ENCODE measurements at regions not wholly inside any gene's neighbourhood (a gene's known extent, or its start where the extent isn't known, plus 50 kb on each side); places are given as distances from the start of the nearest gene placed in this dataset.

GRCh38 chr15:98421419-98422129, 226.8 kb upstream of the IGF1R start:
- DNase-seq, result no peak

GRCh38 chr15:98422130-98422478, 226.2 kb upstream of the IGF1R start:
- DNase-seq, result no peak

- DNase-seq, result no peak
Observed at GRCh38 chr15:98425173-98425572, 223.2 kb upstream of the IGF1R start.

- no peak for DNase-seq
Observed at GRCh38 chr15:98427321-98427720, 221.0 kb upstream of the IGF1R start.

GRCh38 chr15:98428253-98428989, 219.9 kb upstream of the IGF1R start:
- no peak for DNase-seq

- no peak for DNase-seq
Observed at GRCh38 chr15:98431171-98431570, 217.2 kb upstream of the IGF1R start.

GRCh38 chr15:98433346-98433745, 215.0 kb upstream of the IGF1R start:
- no peak for DNase-seq

GRCh38 chr15:98433856-98434255, 214.5 kb upstream of the IGF1R start:
- no peak for DNase-seq

GRCh38 chr15:98437752-98438151, 210.6 kb upstream of the IGF1R start:
- no peak for DNase-seq

GRCh38 chr15:98438326-98438725, 210.0 kb upstream of the IGF1R start:
- DNase-seq, result no peak

- no peak for DNase-seq
Observed at GRCh38 chr15:98438907-98439306, 209.4 kb upstream of the IGF1R start.

GRCh38 chr15:98439523-98439942, 208.8 kb upstream of the IGF1R start:
- no peak for DNase-seq

- no peak for DNase-seq
Observed at GRCh38 chr15:98440917-98441316, 207.4 kb upstream of the IGF1R start.

GRCh38 chr15:98441599-98441998, 206.7 kb upstream of the IGF1R start:
- no peak for DNase-seq

- DNase-seq, result no peak
Observed at GRCh38 chr15:98442379-98442833, 205.9 kb upstream of the IGF1R start.

GRCh38 chr15:98442901-98443300, 205.4 kb upstream of the IGF1R start:
- no peak for DNase-seq

GRCh38 chr15:98443526-98443925, 204.8 kb upstream of the IGF1R start:
- no peak for DNase-seq

- DNase-seq, result no peak
Observed at GRCh38 chr15:98444138-98444537, 204.2 kb upstream of the IGF1R start.

- DNase-seq, result no peak
Observed at GRCh38 chr15:98445315-98445714, 203.0 kb upstream of the IGF1R start.

- no peak for DNase-seq
Observed at GRCh38 chr15:98446083-98446482, 202.3 kb upstream of the IGF1R start.

GRCh38 chr15:98447069-98447468, 201.3 kb upstream of the IGF1R start:
- DNase-seq, result no peak

GRCh38 chr15:98451236-98451635, 197.1 kb upstream of the IGF1R start:
- DNase-seq, result no peak

GRCh38 chr15:98452238-98452637, 196.1 kb upstream of the IGF1R start:
- DNase-seq, result no peak

GRCh38 chr15:98455904-98456303, 192.4 kb upstream of the IGF1R start:
- DNase-seq, result no peak

GRCh38 chr15:98476559-98476958, 171.8 kb upstream of the IGF1R start:
- no peak for DNase-seq
